NCI-H1436 (cell line): ENCODE measurements at regions not wholly inside any gene's neighbourhood (a gene's known extent, or its start where the extent isn't known, plus 50 kb on each side); places are given as distances from the start of the nearest gene placed in this dataset.

Experiments
- DNase-seq: peaks from one replicate; lab custom pipeline; 2025; lab: John Stamatoyannopoulos, UW

GRCh38 chr17:5694551-5694950 lies 110.2 kb upstream of the NLRP1 start:
- peak; percentile 94 for DNase-seq

GRCh38 chr17:5695480-5695879 lies 111.2 kb upstream of the NLRP1 start:
- DNase-seq: peak; percentile 32

DNA sequence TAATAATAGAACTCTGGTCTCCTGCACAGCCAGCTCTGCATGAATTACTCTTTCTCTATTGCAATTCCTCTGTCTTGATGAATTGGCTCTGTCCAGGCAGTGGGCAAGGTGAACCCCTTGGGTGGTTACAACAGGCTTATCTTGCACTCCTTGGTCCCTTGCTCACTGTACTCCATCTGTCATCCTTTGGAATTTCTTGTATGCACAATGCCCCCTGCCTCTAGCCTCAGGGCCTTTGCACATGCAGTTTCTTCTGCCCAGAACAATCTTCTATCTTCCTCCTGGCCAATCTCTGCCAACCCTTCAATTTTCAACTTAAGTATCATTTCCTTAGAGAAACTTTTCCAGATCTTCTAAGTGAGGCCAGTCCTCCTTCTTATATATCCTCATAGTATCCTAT lies 114.7 kb upstream of the NLRP1 start:
- no peak for DNase-seq

GRCh38 chr17:5699814-5700213 lies 115.5 kb upstream of the NLRP1 start:
- no peak for DNase-seq

- no peak for DNase-seq
Measured at GRCh38 chr17:5700745-5701144, 116.4 kb upstream of the NLRP1 start.

DNA sequence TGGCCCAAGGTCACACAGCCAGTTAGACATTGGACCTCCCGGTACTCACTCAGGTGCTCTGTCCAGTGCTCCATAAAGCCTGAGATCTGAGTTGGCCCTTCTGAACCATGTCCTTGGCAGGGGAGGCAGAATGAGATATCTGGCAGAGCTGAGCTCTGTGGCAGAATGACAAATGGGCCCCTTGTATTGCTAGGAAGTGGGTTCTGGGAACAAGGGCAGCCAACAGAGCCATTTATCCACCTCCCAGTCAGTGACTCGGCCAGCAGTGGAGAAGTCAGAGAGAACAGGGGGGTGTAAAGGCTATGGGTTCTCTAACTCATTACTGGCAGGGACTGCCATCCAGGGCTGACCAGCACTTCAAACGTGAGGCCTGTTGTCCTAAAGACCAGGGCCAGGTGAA lies 117.1 kb upstream of the NLRP1 start:
- no peak for DNase-seq

DNA sequence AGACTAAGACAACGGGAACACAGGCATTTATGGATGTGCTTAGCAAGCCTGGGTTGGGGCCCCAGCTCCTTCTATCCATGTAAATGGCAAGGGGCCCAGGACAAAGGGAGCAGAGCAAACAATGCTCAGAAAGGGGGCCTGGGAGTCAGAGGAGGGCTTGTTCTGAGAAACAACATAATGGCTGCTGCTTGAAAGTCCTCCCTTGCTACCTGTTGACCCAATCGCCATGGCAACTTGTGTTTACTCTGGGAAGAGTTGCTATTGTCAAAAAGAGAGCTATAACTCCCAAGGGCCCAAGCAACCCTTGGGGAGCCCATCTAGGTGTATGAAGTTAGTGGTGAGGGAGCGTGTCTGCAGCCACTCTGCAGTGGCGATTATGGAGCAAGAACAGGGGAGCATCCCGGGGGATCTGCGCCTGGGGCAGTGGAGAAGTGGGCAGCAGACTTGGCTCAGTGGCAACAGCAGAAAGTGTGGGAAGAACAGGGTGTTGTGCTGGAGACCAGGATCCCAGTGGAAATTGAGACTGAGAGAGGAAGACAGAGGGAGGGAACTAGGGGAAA lies 118.7 kb upstream of the NLRP1 start:
- peak; percentile 64 for DNase-seq

DNA sequence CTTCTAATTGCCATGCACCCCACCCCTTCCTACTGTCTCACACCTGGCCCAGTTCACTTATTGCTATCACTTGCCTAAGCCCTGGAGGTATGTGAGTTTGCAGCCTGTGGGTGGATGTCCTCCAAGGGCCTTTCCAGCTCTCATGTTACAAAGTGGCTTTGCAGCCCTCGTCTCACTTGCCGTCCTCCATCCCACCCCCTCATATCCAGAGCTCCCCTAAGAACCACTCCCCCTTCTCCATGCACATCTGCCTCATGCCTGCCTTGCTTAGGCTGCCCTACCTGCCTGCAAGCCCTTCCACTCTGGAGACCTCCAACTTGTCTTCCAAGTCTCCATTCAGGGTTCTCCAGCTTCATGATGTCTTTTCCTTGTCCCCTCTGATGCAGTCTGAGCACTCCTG lies 119.4 kb upstream of the NLRP1 start:
- DNase-seq: no peak

GRCh38 chr17:5705081-5705875 lies 121.0 kb upstream of the NLRP1 start:
- no peak for DNase-seq

- DNase-seq: no peak
Measured at GRCh38 chr17:5705876-5706576, 121.7 kb upstream of the NLRP1 start.

- DNase-seq: peak; percentile 75
Measured at GRCh38 chr17:5706577-5707210, 122.4 kb upstream of the NLRP1 start.

DNA sequence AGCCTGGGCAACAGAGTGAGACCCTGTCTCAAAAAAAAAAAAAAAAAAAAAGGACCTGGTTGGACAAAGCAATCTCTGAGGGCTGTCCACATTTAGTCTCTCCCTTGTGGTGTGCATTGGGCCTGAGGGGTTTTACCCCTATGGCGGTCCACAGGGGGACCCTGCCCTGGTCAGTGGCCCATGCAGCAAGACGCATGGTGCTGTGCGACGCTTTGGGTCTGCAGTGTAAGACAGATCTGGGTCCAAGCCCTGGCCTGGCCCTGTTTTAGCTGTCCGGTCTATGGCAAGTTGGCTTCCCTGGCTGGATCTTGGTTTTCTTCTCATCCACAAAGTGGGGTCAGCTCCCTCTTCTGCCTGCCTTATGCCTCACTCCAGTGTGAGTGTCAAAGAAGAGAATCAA lies 123.2 kb upstream of the NLRP1 start:
- no peak for DNase-seq

GRCh38 chr17:5708344-5708743 lies 124.0 kb upstream of the NLRP1 start:
- no peak for DNase-seq

- no peak for DNase-seq
Measured at GRCh38 chr17:5711344-5711743, 127.0 kb upstream of the NLRP1 start.

DNA sequence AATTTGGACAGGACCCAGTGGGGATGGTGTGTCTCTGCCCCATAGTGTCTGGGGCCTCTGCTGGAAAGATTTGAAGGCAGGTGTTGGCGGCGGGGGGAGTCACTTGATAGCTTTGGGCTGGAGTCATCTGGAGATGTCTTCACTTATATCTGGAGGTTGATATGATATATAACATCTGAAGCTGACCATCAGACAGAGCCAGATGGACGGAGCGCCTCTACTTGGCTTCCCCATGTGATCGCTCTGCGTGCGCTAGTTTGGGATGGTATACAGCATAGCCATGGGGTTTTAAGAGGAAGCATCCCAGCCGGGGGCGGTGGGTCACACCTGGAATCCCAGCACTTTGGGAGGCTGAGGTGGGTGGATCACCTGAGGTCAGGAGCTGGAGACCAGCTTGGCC lies 130.7 kb upstream of the NLRP1 start:
- no peak for DNase-seq

DNA sequence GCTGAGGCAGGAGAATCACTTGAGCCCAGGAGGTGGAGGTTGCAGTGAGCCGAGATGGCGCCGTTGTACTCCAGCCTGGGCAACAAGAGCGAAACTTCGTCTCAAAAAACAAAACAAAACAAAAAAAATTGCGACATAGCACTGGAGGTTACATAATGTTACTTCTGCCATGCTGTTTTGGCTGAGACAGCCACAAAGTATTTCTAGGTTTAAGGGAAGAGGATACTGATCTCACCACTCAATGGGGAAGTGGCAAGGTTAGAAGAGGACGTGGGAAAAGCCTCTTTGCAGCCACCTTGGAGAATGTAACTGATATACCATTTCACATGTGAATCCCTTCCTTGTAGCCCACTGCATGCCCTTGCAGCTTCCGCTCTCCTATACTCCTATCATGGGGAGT lies 131.2 kb upstream of the NLRP1 start:
- DNase-seq: no peak

DNA sequence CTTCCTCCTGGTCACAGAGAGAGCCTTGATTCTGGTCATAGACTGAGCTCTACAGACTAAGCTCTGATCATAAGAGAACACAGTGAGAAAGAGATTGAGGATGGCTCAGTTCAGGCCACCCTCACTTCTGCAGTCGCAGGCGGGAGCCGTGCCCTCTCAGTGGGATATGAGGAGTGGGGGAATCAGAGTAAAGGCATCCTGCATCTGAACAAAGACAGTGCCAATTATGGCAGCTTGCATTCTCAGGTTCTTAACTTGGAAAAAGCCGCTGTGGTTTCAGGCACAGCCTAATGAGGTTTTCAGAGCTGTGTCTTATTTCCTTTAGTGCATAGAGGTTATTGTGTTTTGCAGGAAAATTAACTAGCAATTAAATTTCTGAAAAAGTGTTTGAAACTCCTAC lies 134.4 kb upstream of the NLRP1 start:
- DNase-seq: no peak

DNA sequence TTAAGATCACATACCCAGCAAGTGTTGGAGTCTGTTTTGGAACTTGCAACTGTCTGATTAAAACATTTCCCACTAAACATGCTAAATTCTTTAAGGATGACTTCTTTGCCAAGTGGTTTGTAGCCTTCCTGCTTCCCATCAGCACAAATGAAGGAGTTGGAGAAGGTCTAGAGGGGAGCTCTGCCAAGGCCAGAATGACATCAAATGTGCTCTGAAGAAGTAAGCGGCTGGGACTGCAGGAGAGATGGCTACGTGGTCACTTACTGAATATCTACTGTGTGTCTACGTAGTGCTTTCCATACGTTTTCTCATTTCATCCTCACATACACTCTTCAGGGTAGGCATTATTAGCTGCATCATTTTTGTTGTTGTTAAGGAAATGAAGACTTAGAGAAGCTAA lies 135.7 kb upstream of the NLRP1 start:
- DNase-seq: no peak

DNA sequence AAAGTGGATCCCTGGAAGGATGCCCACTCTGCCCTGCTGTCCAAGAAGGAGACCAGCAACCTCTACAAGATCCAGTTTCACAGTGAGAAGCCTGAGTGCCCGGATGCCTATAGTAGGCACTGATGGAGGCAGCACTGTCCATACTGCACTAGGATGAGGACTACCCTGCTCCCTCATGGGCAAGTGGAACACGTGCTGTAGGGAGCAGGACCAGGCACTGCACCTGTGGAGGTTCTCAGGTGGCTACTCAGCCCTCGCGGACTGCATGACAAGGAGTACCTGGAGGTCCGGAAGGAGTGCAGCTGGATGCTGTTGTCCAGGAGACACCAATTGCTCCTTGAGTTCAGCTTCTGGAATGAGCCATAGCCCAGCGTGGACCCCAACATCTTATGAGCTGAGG lies 146.1 kb upstream of the NLRP1 start:
- DNase-seq: no peak

DNA sequence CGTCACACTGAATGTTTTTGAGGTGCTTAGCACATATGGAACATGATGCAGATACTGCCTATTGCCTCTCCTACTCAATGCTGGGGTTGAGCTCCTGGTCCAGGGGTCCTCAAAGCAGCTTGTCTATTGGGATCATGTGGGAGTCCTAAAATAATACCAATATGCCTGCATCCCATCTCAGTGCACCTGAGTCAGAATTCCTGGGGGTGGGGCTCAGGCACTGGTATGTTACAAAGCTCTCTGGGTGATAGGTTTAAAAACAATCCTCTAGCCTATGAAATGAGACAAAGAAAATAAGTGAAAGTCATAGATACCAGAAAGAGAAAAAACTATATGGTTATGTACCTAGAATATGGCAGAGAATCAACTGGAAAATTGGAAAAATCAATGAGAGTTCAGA lies 156.6 kb upstream of the NLRP1 start:
- no peak for DNase-seq

DNA sequence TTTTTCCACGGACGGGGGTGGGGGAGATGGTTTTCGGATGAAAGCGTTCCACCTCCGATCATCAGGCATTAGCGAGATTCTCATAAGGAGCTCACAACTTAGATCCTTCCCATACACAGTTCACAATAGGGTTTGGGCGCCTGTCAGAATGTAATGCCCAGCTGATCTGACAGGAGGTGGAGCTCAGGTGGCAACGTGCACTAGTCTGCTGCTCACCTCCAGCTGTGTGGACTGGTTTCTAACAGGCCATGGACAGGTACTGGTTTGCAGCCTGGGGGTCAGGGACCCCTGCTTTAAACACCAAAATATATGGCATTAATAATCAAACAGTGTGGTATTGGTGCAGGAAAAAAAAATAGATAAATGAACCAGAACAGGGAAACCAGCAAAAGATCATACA lies 157.5 kb upstream of the NLRP1 start:
- DNase-seq: no peak

- no peak for DNase-seq
Measured at GRCh38 chr17:5745111-5745813, 161.0 kb upstream of the NLRP1 start.
